Esophagus muscularis mucosa (tissue), 4 donors: ENCODE measurements at regions not wholly inside any gene's neighbourhood (a gene's known extent, or its start where the extent isn't known, plus 50 kb on each side); places are given as distances from the start of the nearest gene placed in this dataset.

Experiments
- DNase-seq: peaks from one replicate; pipeline ENCODE4 v3.0.0-alpha.2; 2017; ENCODE audit errors: extremely low spot score
- H3K27ac ChIP-seq, 4 donors: fragments of 200-600 bp; sonication (generic); replicated peaks in 1 of 4; 1 replicate in 3 of 4; 2 replicates in 1 of 4; pipeline ENCODE4 v1.5.1; 2016 to 2019; ENCODE audit warnings: mild to moderate bottlenecking in 1 of 4
- H3K27me3 ChIP-seq, 4 donors: fragments of 200-600 bp; sonication (generic); one replicate each; pipeline versions ENCODE4 v1.5.1 to v1.6.0; 2016 to 2019
- H3K36me3 ChIP-seq, 4 donors: fragments of 200-600 bp; sonication (generic); one replicate each; pipeline ENCODE4 v1.5.1; 2016 to 2019
- H3K4me1 ChIP-seq, 4 donors: fragments of 200-600 bp; sonication (generic); one replicate each; pipeline ENCODE4 v1.5.1; 2016 to 2019
- H3K4me3 ChIP-seq, 4 donors: fragments of 200-600 bp; sonication (generic); 1 replicate in 2 of 4; 2 replicates in 2 of 4; pipeline ENCODE4 v1.5.1; 2016 to 2019; ENCODE audit warnings: mild to moderate bottlenecking in 4 of 4, moderate library complexity in 1 of 4
- H3K9me3 ChIP-seq, 4 donors: fragments of 200-600 bp; sonication (generic); 1 replicate in 3 of 4; 2 replicates in 1 of 4; pipeline ENCODE4 v1.5.1; 2016 to 2019
- EP300 ChIP-seq: sonication (generic); formaldehyde crosslinking; IDR thresholded peaks from one replicate; pipeline ENCODE4 v1.6.1; 2017; ENCODE audit warnings: antibody characterized with exemption
- POLR2A ChIP-seq: fragments of 450-650 bp; IDR thresholded peaks from one replicate; pipeline ENCODE4 v1.6.1; 2017; ENCODE audit warnings: antibody characterized with exemption, moderate library complexity, mild to moderate bottlenecking, low read depth
- POLR2AphosphoS5 ChIP-seq, 2 donors: sonication (generic); formaldehyde crosslinking; IDR thresholded peaks; one replicate each; pipeline ENCODE4 v1.6.1; 2017; ENCODE audit warnings: antibody characterized with exemption in 2 of 2
- WGBS: methylation state at CpG from one replicate; pipeline ENCODE4 v1.1.5; 2018; 5-methylcytosine and 5-hydroxymethylcytosine counted together
- intact Hi-C: fragments of 100-400 bp; cut with DNase I; formaldehyde crosslinking; loops from one replicate; pipeline ENCODE4 v1.15.1; 2023
- TF ChIP-seq, protein P1 (sequence below), 3 experiments: fragments of 200-600 bp in 2 of 3; fragments of 450-650 bp in 1 of 3; sonication (generic) in 2 of 3; IDR thresholded peaks; one replicate each; pipeline ENCODE4 v1.5.1; 2017 to 2019; ENCODE audit warnings: antibody characterized with exemption in 3 of 3, mild to moderate bottlenecking in 2 of 3, moderate library complexity in 1 of 3

DNA sequence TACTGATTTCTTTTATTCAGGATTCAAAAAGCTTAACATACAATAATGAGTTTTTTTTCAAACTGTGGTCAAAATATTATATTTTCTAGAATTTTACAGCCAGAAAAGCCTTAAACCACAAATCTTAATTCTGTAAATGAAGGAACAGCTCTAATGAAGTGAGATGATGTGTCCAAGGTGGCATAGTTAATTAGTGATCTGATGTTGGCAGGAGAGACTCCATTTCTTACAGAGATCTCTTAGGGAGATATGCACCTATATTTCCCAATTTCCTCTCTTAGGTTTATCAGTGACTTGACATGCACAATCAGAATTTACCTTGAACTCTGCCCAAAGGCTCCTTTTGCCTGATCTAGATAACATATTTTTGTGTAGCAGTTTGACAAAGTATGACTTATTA is 211.1 kb upstream of the ZNF804B start:
- no peak overlapping the region for H3K27ac ChIP-seq
- no peak for DNase-seq
- no peaks in the 10 kb centered on the region for H3K9me3 ChIP-seq
- no peaks in the 10 kb centered on the region for H3K27me3 ChIP-seq
- intact Hi-C loops: no loop called here
- TF ChIP-seq, protein P1, sequence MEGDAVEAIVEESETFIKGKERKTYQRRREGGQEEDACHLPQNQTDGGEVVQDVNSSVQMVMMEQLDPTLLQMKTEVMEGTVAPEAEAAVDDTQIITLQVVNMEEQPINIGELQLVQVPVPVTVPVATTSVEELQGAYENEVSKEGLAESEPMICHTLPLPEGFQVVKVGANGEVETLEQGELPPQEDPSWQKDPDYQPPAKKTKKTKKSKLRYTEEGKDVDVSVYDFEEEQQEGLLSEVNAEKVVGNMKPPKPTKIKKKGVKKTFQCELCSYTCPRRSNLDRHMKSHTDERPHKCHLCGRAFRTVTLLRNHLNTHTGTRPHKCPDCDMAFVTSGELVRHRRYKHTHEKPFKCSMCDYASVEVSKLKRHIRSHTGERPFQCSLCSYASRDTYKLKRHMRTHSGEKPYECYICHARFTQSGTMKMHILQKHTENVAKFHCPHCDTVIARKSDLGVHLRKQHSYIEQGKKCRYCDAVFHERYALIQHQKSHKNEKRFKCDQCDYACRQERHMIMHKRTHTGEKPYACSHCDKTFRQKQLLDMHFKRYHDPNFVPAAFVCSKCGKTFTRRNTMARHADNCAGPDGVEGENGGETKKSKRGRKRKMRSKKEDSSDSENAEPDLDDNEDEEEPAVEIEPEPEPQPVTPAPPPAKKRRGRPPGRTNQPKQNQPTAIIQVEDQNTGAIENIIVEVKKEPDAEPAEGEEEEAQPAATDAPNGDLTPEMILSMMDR (IDR thresholded peaks at IDR 0.05): no peak
- TF ChIP-seq POLR2AphosphoS5 (IDR thresholded peaks at IDR 0.05) (no peak), POLR2A (no peak), EP300 (no peak)
- no peak overlapping the region for H3K4me3 ChIP-seq
- no peaks in the 10 kb centered on the region for H3K4me1 ChIP-seq
- H3K36me3 ChIP-seq: no peaks in the 10 kb centered on the region

DNA sequence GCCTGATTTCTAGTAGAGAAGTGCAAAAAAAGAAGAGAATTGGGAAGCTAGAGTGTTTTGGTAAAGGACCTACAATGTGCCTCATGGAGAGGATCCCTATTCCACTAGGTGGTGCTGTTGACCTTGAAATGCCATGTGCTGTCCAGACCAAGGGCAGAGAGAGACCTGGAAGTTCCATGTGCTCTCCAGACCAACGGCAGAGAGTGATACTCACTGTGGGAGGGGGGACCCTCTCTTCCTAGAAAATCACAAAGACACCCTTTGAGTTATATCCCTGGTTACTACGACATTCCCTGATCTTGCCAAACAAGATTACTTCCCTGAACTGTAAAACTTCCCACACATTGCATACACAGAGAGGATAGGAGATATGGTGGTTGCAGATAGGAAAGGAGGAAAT is 212.7 kb upstream of the ZNF804B start:
- 46% methylated on average over 2 of the region's 2 CpGs for WGBS
- Histone ChIP-seq H3K9me3 (no peaks in the 10 kb centered on the region), H3K4me3 (no peak overlapping the region), H3K4me1 (no peaks in the 10 kb centered on the region), H3K36me3 (no peaks in the 10 kb centered on the region), H3K27ac (no peak overlapping the region), H3K27me3 (no peaks in the 10 kb centered on the region)
- intact Hi-C loops: no loop called here
- DNase-seq: no peak
- TF ChIP-seq, protein P1 (IDR thresholded peaks at IDR 0.05): peak in 1 of 3 experiments; percentile 16
- TF ChIP-seq POLR2AphosphoS5 (IDR thresholded peaks at IDR 0.05): no peak

DNA sequence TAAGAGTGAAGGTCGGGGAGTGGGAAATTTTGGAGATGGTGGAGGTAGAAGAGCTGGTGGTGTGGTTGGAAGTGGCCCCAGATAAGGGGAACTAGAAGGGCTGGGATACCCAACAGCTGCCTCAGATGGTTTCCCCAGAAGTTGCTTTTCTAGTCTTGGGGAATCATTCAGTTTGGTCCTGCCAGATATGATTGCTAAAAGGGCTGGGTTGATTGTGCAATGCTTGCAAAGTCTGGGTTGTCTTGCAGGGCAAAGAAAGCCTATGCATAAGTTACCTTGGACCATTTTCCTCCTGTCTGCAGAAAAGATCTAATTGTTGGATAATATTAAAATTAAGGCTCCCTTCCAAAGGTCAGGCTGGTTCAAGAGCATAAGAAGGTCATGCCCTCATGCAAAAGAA is 213.8 kb upstream of the ZNF804B start:
- WGBS: 73% methylated on average over 1 of the region's 1 CpG
- no peaks in the 10 kb centered on the region for H3K27me3 ChIP-seq
- H3K27ac ChIP-seq: no peak overlapping the region
- TF ChIP-seq POLR2A: no peak
- TF ChIP-seq, protein P1 (IDR thresholded peaks at IDR 0.05): no peak
- intact Hi-C loops: no loop called here
- no peak overlapping the region for H3K4me3 ChIP-seq
- no peaks in the 10 kb centered on the region for H3K4me1 ChIP-seq
- DNase-seq: no peak
- H3K36me3 ChIP-seq: no peaks in the 10 kb centered on the region
- no peaks in the 10 kb centered on the region for H3K9me3 ChIP-seq

DNA sequence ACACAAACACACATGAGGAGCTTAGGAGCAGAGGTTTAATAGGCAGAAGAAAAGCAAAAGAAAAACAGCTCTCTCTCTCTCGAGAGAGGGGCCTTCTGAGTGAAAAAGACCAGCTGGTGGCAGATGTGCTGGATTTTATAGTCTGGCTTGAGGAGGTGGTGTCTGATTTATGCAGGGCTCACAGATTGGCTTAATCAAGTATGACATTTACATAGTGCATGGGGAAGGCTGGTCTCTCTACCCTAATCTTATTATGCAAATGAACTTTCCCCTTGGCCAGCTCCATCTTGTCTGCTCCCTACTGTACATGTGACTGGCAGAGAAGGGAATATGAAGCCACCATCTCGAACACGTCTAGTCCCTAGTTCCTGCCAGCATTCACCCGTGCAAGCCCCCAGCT is 219.5 kb upstream of the ZNF804B start:
- H3K4me3 ChIP-seq: no peak overlapping the region
- no peaks in the 10 kb centered on the region for H3K36me3 ChIP-seq
- H3K27me3 ChIP-seq: no peaks in the 10 kb centered on the region
- WGBS: 64% methylated on average over 3 of the region's 4 CpGs
- TF ChIP-seq POLR2A (no peak), EP300 (no peak)
- TF ChIP-seq, protein P1 (IDR thresholded peaks at IDR 0.05): no peak
- H3K4me1 ChIP-seq: no peaks in the 10 kb centered on the region
- no peak overlapping the region for H3K27ac ChIP-seq
- peaks cover 0 to 15% (median 7%) of the 10 kb centered on the region in 4 donors for H3K9me3 ChIP-seq
- intact Hi-C loops: no loop called here
- DNase-seq: no peak

DNA sequence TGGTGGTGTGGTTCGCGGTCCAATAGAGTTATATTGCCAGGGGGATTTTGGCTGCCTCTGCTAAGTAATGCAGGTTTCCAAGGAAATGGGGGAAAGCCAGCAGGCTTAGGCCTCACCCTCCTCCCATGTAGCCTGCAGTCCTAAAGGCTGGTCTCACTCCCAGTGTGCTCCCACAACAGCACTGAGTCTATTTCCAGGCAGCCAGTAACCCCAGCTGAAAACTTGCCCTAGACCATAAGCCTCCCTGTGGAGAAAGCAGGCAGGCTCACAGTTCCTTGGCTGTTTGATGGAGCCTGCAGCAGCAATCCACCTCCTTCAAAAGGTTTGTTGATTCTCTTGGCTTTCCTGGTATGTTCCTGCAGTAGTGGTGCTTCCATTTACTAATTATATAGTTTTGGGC is 220.0 kb upstream of the ZNF804B start:
- no peak for DNase-seq

More for the DNA sequence above, 220.0 kb upstream of the ZNF804B start:
- no peak overlapping the region for H3K4me3 ChIP-seq
- intact Hi-C loops: no loop called here
- no peaks in the 10 kb centered on the region for H3K4me1 ChIP-seq
- H3K36me3 ChIP-seq: no peaks in the 10 kb centered on the region
- no peak overlapping the region for H3K27ac ChIP-seq
- H3K9me3 ChIP-seq: peaks cover 0 to 15% (median 7%) of the 10 kb centered on the region in 4 donors
- TF ChIP-seq, protein P1 (IDR thresholded peaks at IDR 0.05): no peak
- TF ChIP-seq POLR2AphosphoS5 (IDR thresholded peaks at IDR 0.05) (no peak), EP300 (no peak), POLR2A (no peak)
- no peaks in the 10 kb centered on the region for H3K27me3 ChIP-seq
- 80% methylated on average over 2 of the region's 2 CpGs for WGBS
